ENCODE measurements at regions not wholly inside any gene's neighbourhood (a gene's known extent, or its start where the extent isn't known, plus 50 kb on each side); places are given as distances from the start of the nearest gene placed in this dataset.

- no peak for TF ChIP-seq POLR2A (IDR thresholded peaks at IDR 0.05; ENCODE audit: low read length)
- TF ChIP-seq GATA1 (IDR thresholded peaks at IDR 0.05; ENCODE audit: low read depth, low read length) = no peak
These were observed 136.7 kb upstream of the SATB2 start for GRCh38 chr2:199594443-199594842.
